Esophagus squamous epithelium (tissue), 4 donors: ENCODE measurements at regions not wholly inside any gene's neighbourhood (a gene's known extent, or its start where the extent isn't known, plus 50 kb on each side); places are given as distances from the start of the nearest gene placed in this dataset.

ENCODE experiments used
- CTCF ChIP-seq, 6 experiments: fragments of 450-650 bp in 4 of 6; fragments of 200-600 bp in 2 of 6; sonication (generic) in 2 of 6; IDR thresholded peaks; one replicate each; pipeline ENCODE4 v1.5.1; 2016 to 2019; ENCODE audit warnings: antibody characterized with exemption in 6 of 6, mild to moderate bottlenecking in 4 of 6, moderate library complexity in 4 of 6
- POLR2A ChIP-seq, 4 donors: fragments of 450-650 bp; IDR thresholded peaks; one replicate each; pipeline ENCODE4 v1.6.1; 2017; ENCODE audit warnings: antibody characterized with exemption in 4 of 4, mild to moderate bottlenecking in 4 of 4, moderate library complexity in 3 of 4

GRCh38 chr12:93015871-93016751, 87.0 kb upstream of the EEA1 start:
- no peak for TF ChIP-seq CTCF (IDR thresholded peaks at IDR 0.05)
- no peak for TF ChIP-seq POLR2A (IDR thresholded peaks at IDR 0.05)
